ENCODE measurements at regions not wholly inside any gene's neighbourhood (a gene's known extent, or its start where the extent isn't known, plus 50 kb on each side); places are given as distances from the start of the nearest gene placed in this dataset.
A peak's percentile ranks its signal among the peaks of the same experiment; 100 is the strongest.

DNA sequence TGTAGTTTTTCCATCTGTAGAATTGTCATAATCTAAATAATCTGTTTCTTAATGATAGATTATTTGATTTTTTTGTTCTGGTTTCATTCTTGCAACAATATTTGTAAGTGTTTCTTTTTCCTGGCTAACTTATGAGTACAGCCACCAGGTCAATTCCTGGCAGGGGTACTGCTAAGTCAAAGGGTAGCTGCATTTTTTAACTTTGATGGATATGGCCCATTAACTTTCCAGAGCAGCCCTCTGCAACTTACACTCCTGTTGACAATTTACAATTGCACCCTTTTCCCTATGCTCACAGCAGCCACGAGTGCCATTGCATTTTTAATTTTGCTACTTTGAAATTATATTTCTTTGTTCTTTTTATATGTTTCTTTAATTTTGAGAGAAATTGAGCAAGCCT, 209.3 kb upstream of the CST7 start:
- H3K27me3 Mint-ChIP-seq: no peaks in the 10 kb centered on the region
- intact Hi-C loops (cut with DNase I, micrococcal nuclease): loop anchor here in 1 of 2 experiments (1.0 to 10.0 kb wide), 3 partner anchors 33 to 335 kb away; no protein-coding TSS in a partner anchor
- no peaks in the 10 kb centered on the region for H3K36me3 Mint-ChIP-seq (ENCODE audit: low read depth)
- DNase-seq: no peak
- no peaks in the 10 kb centered on the region for H3K9me3 Mint-ChIP-seq (ENCODE audit: low read depth)
- H3K4me3 Mint-ChIP-seq: peak overlapping the region; percentile 37
- H3K27ac Mint-ChIP-seq: no peak overlapping the region
- ChIA-PET POLR2A (no interaction called here), CTCF (no interaction called here)
- peaks cover 19% of the 10 kb centered on the region for H3K4me1 Mint-ChIP-seq
- ATAC-seq: no peak

DNA sequence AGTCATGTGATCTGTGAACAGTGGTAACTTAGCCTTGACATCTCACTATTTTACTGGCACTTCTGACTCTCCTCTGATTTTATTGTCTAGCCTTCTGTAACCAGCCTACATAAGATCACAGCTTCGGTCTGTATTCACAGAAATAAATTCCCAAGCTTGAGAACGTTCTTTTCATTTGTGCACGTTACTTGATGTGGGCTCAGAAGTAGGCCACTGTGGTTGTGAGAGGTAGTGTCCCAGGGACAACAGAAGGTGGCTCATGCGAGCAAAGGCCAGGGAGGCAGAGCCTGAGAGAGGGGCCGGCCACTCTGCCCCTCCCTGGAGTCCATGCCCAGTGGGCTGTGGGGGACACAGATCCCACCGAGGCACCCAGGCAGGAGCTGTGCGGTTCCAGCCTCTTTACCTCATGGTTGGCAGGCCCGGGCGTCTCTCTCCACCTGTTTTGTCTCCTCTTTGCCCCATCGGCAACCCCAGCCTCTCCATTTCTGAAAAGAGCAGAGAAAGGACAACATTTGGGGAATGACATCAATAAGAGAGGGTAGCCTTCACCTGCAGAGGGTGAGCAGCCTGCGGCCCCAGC, 207.5 kb upstream of the CST7 start:
- ATAC-seq (no peak), DNase-seq (no peak)
- intact Hi-C loops (cut with DNase I, micrococcal nuclease): no loop called here
- Mint-ChIP-seq H3K27me3 (no peaks in the 10 kb centered on the region), H3K36me3 (ENCODE audit: low read depth) (no peaks in the 10 kb centered on the region), H3K4me1 (peaks cover 19% of the 10 kb centered on the region), H3K9me3 (ENCODE audit: low read depth) (no peaks in the 10 kb centered on the region), H3K27ac (no peak overlapping the region), H3K4me3 (no peak overlapping the region)
- ChIA-PET POLR2A (no interaction called here), CTCF (no interaction called here)

DNA sequence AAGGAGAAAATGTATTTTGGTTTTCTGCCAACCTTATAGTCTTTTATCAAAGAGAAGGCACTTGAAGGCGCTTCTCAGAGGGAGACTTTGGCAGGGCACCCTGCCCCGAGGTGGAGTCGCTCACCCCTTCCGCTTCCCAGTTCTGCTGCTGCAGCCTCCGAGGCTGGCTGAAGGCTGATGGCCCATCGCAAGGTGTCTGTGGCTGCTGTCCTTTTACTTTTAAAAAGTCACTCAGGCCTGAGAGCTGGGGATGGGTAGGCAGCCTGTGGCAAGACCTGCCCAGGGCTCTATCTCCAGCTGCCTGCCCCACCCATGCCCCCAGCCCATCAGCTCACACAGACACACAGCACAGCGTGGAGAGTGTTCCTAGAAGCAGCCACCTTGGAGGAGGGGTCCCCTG, 206.6 kb upstream of the CST7 start:
- Mint-ChIP-seq H3K27ac (no peak overlapping the region), H3K9me3 (ENCODE audit: low read depth) (no peaks in the 10 kb centered on the region), H3K36me3 (ENCODE audit: low read depth) (no peaks in the 10 kb centered on the region), H3K27me3 (no peaks in the 10 kb centered on the region), H3K4me1 (peaks cover 21% of the 10 kb centered on the region), H3K4me3 (no peak overlapping the region)
- ChIA-PET POLR2A (no interaction called here), CTCF (no interaction called here)
- intact Hi-C loops (cut with DNase I, micrococcal nuclease): no loop called here
- no peak for ATAC-seq
- DNase-seq: no peak

DNA sequence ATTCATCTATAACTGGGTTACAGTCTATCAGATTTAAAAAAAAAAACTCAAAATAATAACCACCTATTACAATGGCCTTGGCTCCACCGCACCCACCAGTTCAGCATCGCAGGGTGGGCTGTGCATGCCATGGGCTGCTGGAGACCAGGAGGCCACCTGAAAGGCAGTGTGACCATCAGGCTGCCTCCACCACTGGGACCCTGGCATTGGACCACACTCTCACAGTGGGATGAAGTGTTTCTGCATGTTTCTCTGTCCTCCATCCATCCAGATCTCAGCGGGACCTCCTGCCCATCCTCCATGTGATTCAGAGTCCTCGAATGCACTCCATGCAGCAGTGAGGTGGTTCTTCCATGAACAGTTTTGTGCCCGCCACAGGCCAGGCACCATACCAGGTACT, 206.1 kb upstream of the CST7 start:
- no peaks in the 10 kb centered on the region for H3K36me3 Mint-ChIP-seq (ENCODE audit: low read depth)
- POLR2A ChIA-PET: interaction anchor here (0.7 kb wide), 1 partner anchor 21 kb away, joined by 3 read pairs; no protein-coding TSS in a partner anchor
- DNase-seq (no peak), ATAC-seq (no peak)
- H3K9me3 Mint-ChIP-seq (ENCODE audit: low read depth): no peaks in the 10 kb centered on the region
- H3K4me3 Mint-ChIP-seq: no peak overlapping the region
- H3K4me1 Mint-ChIP-seq: peaks cover 25% of the 10 kb centered on the region
- intact Hi-C loops (cut with DNase I, micrococcal nuclease): no loop called here
- H3K27me3 Mint-ChIP-seq: no peaks in the 10 kb centered on the region
- H3K27ac Mint-ChIP-seq: no peak overlapping the region
- CTCF ChIA-PET: no interaction called here

DNA sequence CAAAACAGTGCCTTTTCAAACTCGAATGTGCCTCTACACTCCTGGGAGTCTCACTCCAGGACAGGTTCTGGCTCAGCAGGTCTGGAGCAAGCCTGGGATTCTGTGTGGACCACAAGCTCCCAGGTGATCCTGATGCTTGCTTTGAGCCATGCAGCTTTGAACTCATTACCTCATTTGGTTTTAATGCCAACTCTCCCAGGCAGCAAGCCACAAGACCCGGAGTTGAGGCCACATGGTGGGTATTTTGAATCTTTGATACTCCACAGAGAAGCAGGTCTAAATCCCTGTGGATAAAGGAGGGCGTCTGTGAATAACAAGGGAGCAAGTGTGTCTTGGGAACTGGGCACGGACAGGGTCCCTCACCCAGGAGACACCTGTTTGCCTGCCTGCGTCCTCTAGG, 205.4 kb upstream of the CST7 start:
- Mint-ChIP-seq H3K4me1 (peaks cover 25% of the 10 kb centered on the region), H3K27me3 (no peaks in the 10 kb centered on the region), H3K36me3 (ENCODE audit: low read depth) (no peaks in the 10 kb centered on the region), H3K4me3 (no peak overlapping the region), H3K9me3 (ENCODE audit: low read depth) (no peaks in the 10 kb centered on the region), H3K27ac (no peak overlapping the region)
- ChIA-PET CTCF (no interaction called here), POLR2A (interaction anchor here (0.7 kb wide), 1 partner anchor 21 kb away, joined by 3 read pairs; no protein-coding TSS in a partner anchor)
- intact Hi-C loops (cut with DNase I, micrococcal nuclease): no loop called here
- DNase-seq: no peak
- no peak for ATAC-seq

DNA sequence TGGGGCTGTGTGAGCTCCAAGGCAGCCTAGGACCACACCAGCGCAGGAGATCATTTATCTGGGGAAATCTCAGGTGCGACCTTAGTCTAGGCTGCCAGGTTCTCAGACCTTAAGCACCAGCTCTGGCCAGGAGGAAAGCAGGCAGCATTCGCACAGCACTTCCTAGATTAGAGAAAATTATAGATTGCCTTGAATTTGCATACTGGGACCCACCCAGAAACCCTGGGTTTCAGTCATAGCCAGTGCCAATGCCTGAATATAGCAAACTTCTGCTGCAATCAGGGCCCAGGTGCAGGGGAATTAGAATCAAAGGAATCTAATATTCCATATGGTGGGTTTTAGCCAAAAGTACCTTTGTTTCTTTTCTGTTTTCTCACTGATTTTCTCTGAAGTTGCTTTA, 204.3 kb upstream of the CST7 start:
- ATAC-seq (no peak), DNase-seq (no peak)
- Mint-ChIP-seq H3K9me3 (ENCODE audit: low read depth) (no peaks in the 10 kb centered on the region), H3K36me3 (ENCODE audit: low read depth) (no peaks in the 10 kb centered on the region), H3K4me3 (no peak overlapping the region), H3K27me3 (no peaks in the 10 kb centered on the region), H3K27ac (no peak overlapping the region), H3K4me1 (peaks cover 15% of the 10 kb centered on the region)
- intact Hi-C loops (cut with DNase I, micrococcal nuclease): no loop called here
- ChIA-PET POLR2A (no interaction called here), CTCF (interaction anchor here (0.6 to 1.1 kb wide), 2 partner anchors 175 to 422 kb away, joined by 4 read pairs; no protein-coding TSS in a partner anchor)

DNA sequence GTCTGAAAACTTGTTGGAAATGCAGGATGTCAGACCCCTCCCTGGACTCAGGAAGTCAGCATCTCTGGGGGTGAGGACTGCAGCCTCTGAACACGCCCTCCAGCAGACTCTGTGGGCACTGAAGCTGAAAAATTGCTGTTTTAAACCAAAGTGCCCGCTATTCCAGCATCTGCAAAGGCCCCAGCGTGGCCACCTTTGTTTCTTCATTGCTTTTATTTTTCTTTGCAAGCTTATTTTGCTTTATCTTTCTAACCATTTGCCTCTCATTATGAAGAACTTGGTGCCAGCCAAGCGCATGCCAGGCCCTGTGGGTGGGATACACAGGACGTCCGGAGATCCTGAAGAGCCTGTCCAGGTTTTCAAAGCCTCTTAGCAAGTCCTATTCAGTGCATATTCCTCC, 203.9 kb upstream of the CST7 start:
- Mint-ChIP-seq H3K27me3 (no peaks in the 10 kb centered on the region), H3K36me3 (ENCODE audit: low read depth) (no peaks in the 10 kb centered on the region), H3K4me3 (no peak overlapping the region), H3K27ac (no peak overlapping the region), H3K4me1 (peaks cover 11% of the 10 kb centered on the region), H3K9me3 (ENCODE audit: low read depth) (no peaks in the 10 kb centered on the region)
- DNase-seq: no peak
- ChIA-PET CTCF (interaction anchor here (1.1 kb wide), 1 partner anchor 174 kb away, joined by 4 read pairs; no protein-coding TSS in a partner anchor), POLR2A (no interaction called here)
- no peak for ATAC-seq
- intact Hi-C loops (cut with DNase I, micrococcal nuclease): no loop called here

DNA sequence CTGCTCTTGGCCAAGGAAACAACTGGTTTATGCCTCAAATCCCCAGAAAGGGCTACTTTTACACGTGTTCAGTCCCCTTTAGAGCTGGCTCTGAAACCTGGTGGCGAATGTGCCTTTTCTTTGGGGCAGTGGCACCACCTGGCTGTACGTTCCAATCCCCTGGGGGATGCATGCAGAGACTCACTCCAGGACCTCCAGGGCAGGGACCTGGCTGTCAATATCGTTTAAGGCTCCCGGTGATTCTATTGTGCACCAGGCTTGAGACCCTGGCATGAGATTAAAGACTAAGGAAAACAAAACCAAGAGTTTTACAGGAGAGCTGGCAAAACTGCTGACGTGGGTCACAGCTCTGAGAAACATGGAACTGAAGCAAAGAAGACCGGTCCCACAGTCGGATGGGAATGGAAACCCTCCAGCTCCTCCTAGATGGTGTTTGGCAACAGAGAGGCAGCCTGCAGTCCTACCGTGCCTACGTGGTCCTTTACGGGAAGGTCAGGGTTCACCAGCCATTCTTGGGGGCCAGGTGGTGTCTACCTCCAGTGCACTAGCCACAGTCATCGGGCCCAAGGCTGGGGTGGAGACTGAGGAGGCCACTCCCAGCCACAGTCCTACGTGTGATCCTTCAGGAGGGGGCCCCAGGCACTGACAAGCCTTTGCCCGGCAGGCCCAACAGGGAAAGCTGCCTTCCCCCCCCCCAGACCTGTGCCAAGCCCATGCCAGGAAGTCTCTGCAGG, 203.3 kb upstream of the CST7 start:
- POLR2A ChIA-PET: no interaction called here
- no peak overlapping the region for H3K4me3 Mint-ChIP-seq
- H3K27me3 Mint-ChIP-seq: no peaks in the 10 kb centered on the region
- no peak for ATAC-seq
- no peak for DNase-seq
- no peaks in the 10 kb centered on the region for H3K36me3 Mint-ChIP-seq (ENCODE audit: low read depth)
- CTCF ChIA-PET: no interaction called here
- H3K9me3 Mint-ChIP-seq (ENCODE audit: low read depth): no peaks in the 10 kb centered on the region
- intact Hi-C loops (cut with DNase I, micrococcal nuclease): no loop called here
- H3K4me1 Mint-ChIP-seq: peaks cover 6% of the 10 kb centered on the region
- no peak overlapping the region for H3K27ac Mint-ChIP-seq

DNA sequence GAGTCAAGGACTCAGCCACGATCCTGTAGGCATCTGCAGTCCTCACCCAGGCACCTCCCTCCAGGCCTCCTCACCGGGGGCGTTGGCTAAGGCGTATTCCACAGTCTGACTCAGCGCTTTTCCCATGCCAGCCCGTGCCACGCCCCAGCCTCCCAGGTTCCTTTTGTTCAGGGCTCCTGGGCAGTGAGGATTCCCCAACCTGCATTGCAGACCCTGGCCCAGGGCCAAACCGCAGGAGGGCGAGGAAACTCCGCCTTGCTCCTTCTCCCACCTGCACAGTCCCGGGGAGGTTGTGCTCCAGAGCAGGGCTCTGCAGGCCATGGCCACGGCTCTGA, 202.8 kb upstream of the CST7 start:
- intact Hi-C loops (cut with DNase I, micrococcal nuclease): no loop called here
- POLR2A ChIA-PET: no interaction called here
- CTCF ChIA-PET: no interaction called here
- DNase-seq (no peak), ATAC-seq (no peak)
- no peak overlapping the region for H3K27ac Mint-ChIP-seq
- no peaks in the 10 kb centered on the region for H3K36me3 Mint-ChIP-seq (ENCODE audit: low read depth)
- H3K4me1 Mint-ChIP-seq: peaks cover 6% of the 10 kb centered on the region
- H3K9me3 Mint-ChIP-seq (ENCODE audit: low read depth): no peaks in the 10 kb centered on the region
- H3K4me3 Mint-ChIP-seq: no peak overlapping the region
- no peaks in the 10 kb centered on the region for H3K27me3 Mint-ChIP-seq

DNA sequence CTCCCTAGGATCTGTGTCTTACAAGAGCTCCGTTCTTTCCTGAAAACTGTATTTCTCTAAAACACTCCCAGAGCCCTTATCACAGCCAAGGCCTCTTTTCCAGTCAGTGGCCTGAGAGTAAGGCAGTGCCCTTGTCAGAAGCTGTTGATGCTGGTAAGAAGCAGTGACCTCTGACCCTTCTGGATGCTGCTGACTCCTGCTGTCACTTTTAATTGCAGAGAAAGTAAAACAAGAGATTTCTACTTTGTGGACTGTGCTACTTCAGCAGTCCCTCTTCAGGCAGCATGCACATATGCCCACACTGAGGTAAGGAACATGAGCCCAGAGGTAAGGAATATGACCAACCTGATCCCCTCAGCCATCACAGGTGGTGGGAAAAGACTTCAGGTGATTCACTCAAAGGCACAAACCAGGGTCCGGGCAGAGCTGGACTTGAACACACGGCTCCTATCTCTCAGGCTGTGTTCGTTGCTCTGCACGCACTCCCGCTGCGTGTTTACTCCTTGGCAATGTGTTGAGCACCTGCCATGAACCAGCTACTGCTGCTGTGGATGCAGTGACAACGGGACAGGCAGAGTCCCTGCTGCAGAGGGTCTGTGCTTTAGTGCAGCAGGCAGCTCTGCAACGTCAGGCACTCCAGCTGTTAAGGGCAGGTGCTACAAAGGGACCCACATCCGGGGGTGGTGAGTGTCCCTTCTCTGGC, 201.9 kb upstream of the CST7 start:
- no peaks in the 10 kb centered on the region for H3K27me3 Mint-ChIP-seq
- CTCF ChIA-PET: interaction anchor here (0.6 kb wide), 1 partner anchor 544 kb away, joined by 4 read pairs; no protein-coding TSS in a partner anchor
- intact Hi-C loops (cut with DNase I, micrococcal nuclease): no loop called here
- no peak overlapping the region for H3K4me3 Mint-ChIP-seq
- no peak overlapping the region for H3K27ac Mint-ChIP-seq
- H3K36me3 Mint-ChIP-seq (ENCODE audit: low read depth): no peaks in the 10 kb centered on the region
- H3K4me1 Mint-ChIP-seq: peaks cover 6% of the 10 kb centered on the region
- ATAC-seq: no peak
- DNase-seq: peak; percentile 15
- POLR2A ChIA-PET: no interaction called here
- no peaks in the 10 kb centered on the region for H3K9me3 Mint-ChIP-seq (ENCODE audit: low read depth)

DNA sequence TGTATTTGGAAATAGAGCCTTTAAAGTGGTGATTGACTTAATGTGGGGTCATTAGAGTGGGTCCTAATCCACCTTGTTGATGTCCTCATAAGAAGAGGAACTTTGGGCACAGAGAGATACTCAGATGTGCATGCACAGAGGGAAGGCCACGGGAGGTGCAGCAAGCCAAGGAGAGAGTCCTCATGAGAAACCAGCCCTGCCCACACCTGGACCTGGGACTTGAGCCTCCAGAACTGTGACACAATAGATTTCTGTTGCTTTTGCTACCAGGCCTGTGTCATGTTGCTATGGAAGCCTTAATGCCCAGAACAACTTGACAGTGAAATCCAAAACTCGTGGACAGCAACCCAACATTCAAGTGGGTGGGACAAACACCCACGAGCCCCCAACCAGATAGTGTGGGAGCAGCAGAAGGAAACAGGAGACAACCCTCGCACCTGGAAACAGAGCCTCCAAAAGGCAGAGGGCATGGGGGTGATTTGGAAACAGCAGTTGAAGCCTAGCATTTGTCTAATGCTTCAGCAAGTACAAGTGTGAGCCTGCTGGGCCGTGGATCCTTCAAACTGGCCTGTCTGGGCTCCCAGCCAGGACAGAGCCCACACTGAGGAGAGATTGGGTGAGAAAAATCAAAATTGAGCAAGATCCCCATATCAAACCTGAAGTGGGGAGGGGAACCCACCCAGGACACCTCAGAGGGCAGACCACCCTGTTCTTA, 201.0 kb upstream of the CST7 start:
- intact Hi-C loops (cut with DNase I, micrococcal nuclease): no loop called here
- Mint-ChIP-seq H3K9me3 (ENCODE audit: low read depth) (no peaks in the 10 kb centered on the region), H3K4me1 (peaks cover 6% of the 10 kb centered on the region), H3K36me3 (ENCODE audit: low read depth) (no peaks in the 10 kb centered on the region), H3K4me3 (no peak overlapping the region), H3K27me3 (no peaks in the 10 kb centered on the region), H3K27ac (no peak overlapping the region)
- DNase-seq: no peak
- POLR2A ChIA-PET: no interaction called here
- CTCF ChIA-PET: no interaction called here
- ATAC-seq: no peak

DNA sequence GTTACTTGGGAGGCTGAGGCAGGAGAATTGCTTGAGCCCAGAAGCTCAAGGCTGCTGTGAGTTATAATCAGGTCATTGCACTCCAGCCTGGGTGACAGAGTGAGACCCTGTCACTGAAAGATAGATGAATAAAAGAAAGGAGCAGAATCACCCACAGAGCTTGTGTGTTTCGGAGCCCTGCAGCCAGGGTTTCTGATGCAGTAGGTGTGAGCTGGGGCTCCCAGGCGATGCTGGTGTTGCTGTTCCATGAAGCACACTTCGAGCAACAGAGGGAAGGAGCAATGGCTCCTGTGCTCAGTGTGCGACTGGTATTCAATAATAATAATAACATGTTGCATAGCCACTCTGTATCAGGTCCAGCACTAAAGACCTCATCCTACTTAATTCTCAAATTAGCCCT, 197.5 kb upstream of the CST7 start:
- CTCF ChIA-PET: no interaction called here
- H3K27me3 Mint-ChIP-seq: peaks cover under 1% of the 10 kb centered on the region
- DNase-seq (no peak), ATAC-seq (no peak)
- H3K36me3 Mint-ChIP-seq (ENCODE audit: low read depth): no peaks in the 10 kb centered on the region
- POLR2A ChIA-PET: no interaction called here
- no peak overlapping the region for H3K4me3 Mint-ChIP-seq
- intact Hi-C loops (cut with DNase I, micrococcal nuclease): no loop called here
- no peak overlapping the region for H3K27ac Mint-ChIP-seq
- peaks cover 6% of the 10 kb centered on the region for H3K4me1 Mint-ChIP-seq
- no peaks in the 10 kb centered on the region for H3K9me3 Mint-ChIP-seq (ENCODE audit: low read depth)
